ENCODE measurements at regions not wholly inside any gene's neighbourhood (a gene's known extent, or its start where the extent isn't known, plus 50 kb on each side); places are given as distances from the start of the nearest gene placed in this dataset.

DNA sequence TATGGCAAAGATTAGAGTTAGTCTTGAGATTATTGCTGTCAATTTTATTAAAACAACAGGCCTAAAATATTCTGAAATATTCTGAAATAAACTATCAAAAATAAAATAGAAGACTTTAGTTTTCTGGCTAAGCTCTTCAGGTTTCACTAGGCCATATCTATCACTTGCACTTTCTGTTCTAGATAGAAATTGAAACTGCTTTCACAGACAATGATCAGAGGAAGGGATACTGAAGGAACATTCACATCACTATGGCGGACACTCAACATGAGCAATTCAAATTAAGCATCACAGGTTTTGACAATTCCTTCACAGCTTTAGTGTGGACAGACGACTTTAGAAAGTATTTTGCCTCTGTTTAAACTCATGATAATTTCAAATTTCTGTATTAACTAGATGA lies 586.4 kb upstream of the REG3G start:
- Histone ChIP-seq H3K4me1 (replicated peaks; ENCODE audit: insufficient read depth) (no peaks in the 10 kb centered on the region), H2AFZ (no peak overlapping the region), H3K4me3 (no peak overlapping the region), H3K79me2 (ENCODE audit: low read depth) (peaks cover 67% of the 10 kb centered on the region), H3K27me3 (ENCODE audit: insufficient read depth, low read depth) (no peaks in the 10 kb centered on the region), H3K36me3 (ENCODE audit: low read depth) (no peaks in the 10 kb centered on the region), H3K4me2 (no peak overlapping the region), H3K9me2 (ENCODE audit: insufficient read depth) (no peaks in the 10 kb centered on the region), H3F3A (ENCODE audit: insufficient read depth, low read depth) (no peaks in the 10 kb centered on the region; the same call in 1 of the 2 replicates), H3K9me3 (ENCODE audit: insufficient read depth, low read depth) (peaks cover 6% of the 10 kb centered on the region; the same call in 1 of the 2 replicates), H4K20me1 (ENCODE audit: insufficient read depth) (peaks cover 3% of the 10 kb centered on the region; the same call in 1 of the 2 replicates), H3K27ac (no peak overlapping the region)
- DNase-seq = no peak
- ChIA-PET POLR2A (ENCODE audit: unreplicated experiment) (no interaction called here), CTCF (no interaction called here)
- intact Hi-C loops (cut with micrococcal nuclease; ENCODE audit: unreplicated experiment) = no loop called here
- no peak for TF ChIP-seq CTCF (conservative IDR thresholded peaks at IDR 0.05)
- TF ChIP-seq EZH2 (IDR thresholded peaks at IDR 0.05; ENCODE audit: low read depth) = no peak
- no TSS peak for BruUV-seq (replicated peaks)

DNA sequence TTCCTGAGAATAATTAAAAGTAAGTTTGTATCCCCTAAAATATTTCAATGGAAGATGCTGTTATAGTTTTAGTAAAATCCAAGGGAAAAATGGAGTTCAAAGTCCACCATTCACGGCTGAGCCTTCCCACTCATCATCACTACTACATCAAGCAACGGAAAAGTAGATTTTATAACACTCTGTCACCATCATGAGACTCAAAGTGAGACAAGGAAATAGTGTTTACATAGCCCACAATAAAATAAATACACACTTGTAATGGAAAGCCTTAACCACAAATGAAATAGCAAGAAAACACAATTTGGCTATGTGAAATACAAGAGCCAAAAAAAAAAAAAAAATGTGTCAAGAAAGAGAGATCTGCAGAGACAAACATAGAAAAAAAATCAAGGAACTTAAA lies 569.9 kb upstream of the REG3G start:
- Histone ChIP-seq H3K36me3 (ENCODE audit: low read depth) (no peaks in the 10 kb centered on the region), H3K27me3 (ENCODE audit: insufficient read depth, low read depth) (no peaks in the 10 kb centered on the region), H3K4me3 (no peak overlapping the region), H3K4me1 (replicated peaks; ENCODE audit: insufficient read depth) (0 out of 2 replicates have a peak, but pooled peaks cover 8% of the 10 kb centered on the region), H3K9me3 (ENCODE audit: insufficient read depth, low read depth) (no peaks in the 10 kb centered on the region), H4K20me1 (ENCODE audit: insufficient read depth) (peaks cover 19% of the 10 kb centered on the region), H3K27ac (no peak overlapping the region), H2AFZ (no peak overlapping the region), H3K4me2 (no peak overlapping the region), H3F3A (ENCODE audit: insufficient read depth, low read depth) (no peaks in the 10 kb centered on the region), H3K79me2 (ENCODE audit: low read depth) (peaks cover 69% of the 10 kb centered on the region), H3K9me2 (ENCODE audit: insufficient read depth) (peaks cover 7% of the 10 kb centered on the region; the same call in 1 of the 2 replicates)
- BruUV-seq (replicated peaks) = no TSS peak
- intact Hi-C loops (cut with micrococcal nuclease; ENCODE audit: unreplicated experiment) = no loop called here
- TF ChIP-seq EZH2 (IDR thresholded peaks at IDR 0.05; ENCODE audit: low read depth) (no peak), CTCF (conservative IDR thresholded peaks at IDR 0.05) (no peak)
- CTCF ChIA-PET = no interaction called here
- no peak for DNase-seq
- POLR2A ChIA-PET (ENCODE audit: unreplicated experiment) = no interaction called here

DNA sequence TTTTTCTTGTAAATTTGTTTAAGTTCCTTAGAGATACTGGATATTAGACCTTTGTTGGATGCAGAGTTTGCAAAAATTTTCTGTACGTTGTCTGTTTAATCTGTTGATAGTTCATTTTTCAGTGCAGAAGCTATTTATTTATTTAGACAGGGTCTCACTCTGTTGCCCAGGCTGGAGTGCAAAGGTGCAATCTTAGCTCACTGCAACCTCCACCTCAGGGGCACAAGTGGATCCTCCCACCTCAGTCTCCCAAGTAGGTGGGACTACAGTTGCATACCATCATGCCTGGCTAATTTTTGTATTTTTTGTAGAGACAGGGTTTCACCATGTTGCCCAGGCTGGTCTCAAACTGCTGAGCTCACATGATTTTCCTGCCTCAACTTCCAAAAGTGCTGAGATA lies 568.2 kb upstream of the REG3G start:
- DNase-seq = no peak
- no TSS peak for BruUV-seq (replicated peaks)
- peaks cover 71% of the 10 kb centered on the region for H3K79me2 ChIP-seq (ENCODE audit: low read depth)
- H3K4me1 ChIP-seq (replicated peaks; ENCODE audit: insufficient read depth) = no peaks in the 10 kb centered on the region
- H3K36me3 ChIP-seq (ENCODE audit: low read depth) = no peaks in the 10 kb centered on the region
- H2AFZ ChIP-seq = no peak overlapping the region
- ChIA-PET POLR2A (ENCODE audit: unreplicated experiment) (no interaction called here), CTCF (no interaction called here)
- intact Hi-C loops (cut with micrococcal nuclease; ENCODE audit: unreplicated experiment) = no loop called here
- H3K4me2 ChIP-seq = no peak overlapping the region
- H3K4me3 ChIP-seq = no peak overlapping the region
- TF ChIP-seq CTCF (conservative IDR thresholded peaks at IDR 0.05) = no peak
- no peak for TF ChIP-seq EZH2 (IDR thresholded peaks at IDR 0.05; ENCODE audit: low read depth)
- H3K27me3 ChIP-seq (ENCODE audit: insufficient read depth, low read depth) = no peaks in the 10 kb centered on the region
- H3K9me3 ChIP-seq (ENCODE audit: insufficient read depth, low read depth) = no peaks in the 10 kb centered on the region
- H4K20me1 ChIP-seq (ENCODE audit: insufficient read depth) = peaks cover 19% of the 10 kb centered on the region
- no peaks in the 10 kb centered on the region for H3F3A ChIP-seq (ENCODE audit: insufficient read depth, low read depth)
- peaks cover 7% of the 10 kb centered on the region; the same call in 1 of the 2 replicates for H3K9me2 ChIP-seq (ENCODE audit: insufficient read depth)
- H3K27ac ChIP-seq = no peak overlapping the region

All from PC-9 (cell line).